ENCODE measurements at regions not wholly inside any gene's neighbourhood (a gene's known extent, or its start where the extent isn't known, plus 50 kb on each side); places are given as distances from the start of the nearest gene placed in this dataset.
"Not testable (repeated sequence)": the region's sequence is repeated elsewhere in the genome, so short reads cannot be mapped to it uniquely, and the experiment has no call there.

DNA sequence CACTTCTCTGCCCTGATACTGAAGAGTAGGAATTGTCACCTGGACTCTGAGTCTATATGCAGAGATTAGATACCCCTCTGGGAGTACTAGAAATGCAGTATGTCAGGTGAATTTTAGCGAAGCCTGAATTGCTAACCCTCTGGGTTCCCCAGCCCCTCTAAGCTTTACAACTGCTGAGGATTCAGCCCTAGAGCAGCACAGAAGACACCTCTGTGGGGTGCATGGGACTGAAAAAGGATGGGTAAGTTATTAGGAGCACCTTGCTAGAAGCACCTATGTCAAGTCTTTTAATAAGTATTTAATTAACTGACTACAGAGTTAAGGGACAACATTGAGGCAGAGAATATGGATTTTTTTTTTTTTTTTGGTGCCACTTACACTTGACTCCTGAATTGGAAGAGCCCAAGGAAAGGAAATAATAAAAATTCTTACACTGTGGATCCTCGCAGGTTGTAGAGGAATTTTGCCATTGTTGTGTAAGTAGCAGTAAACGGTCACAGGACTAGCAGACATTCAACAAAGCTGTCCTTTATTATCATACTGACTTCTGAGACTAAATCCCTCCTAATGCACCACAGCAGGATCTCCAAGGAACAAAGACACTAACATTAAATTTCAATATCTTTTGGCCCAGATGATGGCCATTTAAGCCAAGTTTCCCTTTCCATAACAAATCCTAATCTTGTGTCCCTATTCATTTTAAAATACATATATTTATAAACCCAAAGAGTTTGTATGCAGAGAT, 253.2 kb downstream of the ANKRD50 start:
- Histone ChIP-seq H3K9ac (ENCODE audit: insufficient read depth, low read length) (no peak overlapping the region), H2AFZ (ENCODE audit: low read length) (no peak overlapping the region), H3K4me1 (ENCODE audit: control insufficient read depth, extremely low read depth, insufficient read depth, low read length) (no peaks in the 10 kb centered on the region), H3K4me3 (replicated peaks in 1 of 4; ENCODE audit: control extremely low read depth in 1 of 4, insufficient read depth in 1 of 4, low read depth in 3 of 4, low read length in 4 of 4) (no peak overlapping the region), H3K79me2 (ENCODE audit: control insufficient read depth, insufficient read depth, low read length) (no peaks in the 10 kb centered on the region), H3K27ac (ENCODE audit: insufficient read depth, low read length) (no peak overlapping the region), H3K4me2 (ENCODE audit: extremely low read depth, insufficient read depth, low read length) (no peak overlapping the region), H3K9me3 (ENCODE audit: control insufficient read depth, insufficient read depth, low read depth, low read length) (no peaks in the 10 kb centered on the region), H3K36me3 (ENCODE audit: control insufficient read depth, insufficient read depth, low read length) (no peaks in the 10 kb centered on the region), H4K20me1 (ENCODE audit: control insufficient read depth, extremely low read depth, insufficient read depth, low read length) (no peaks in the 10 kb centered on the region), H3K27me3 (ENCODE audit: control insufficient read depth, insufficient read depth, low read length) (no peaks in the 10 kb centered on the region)
- no peak for TF ChIP-seq EZH2 (IDR thresholded peaks at IDR 0.05; ENCODE audit: low read length, missing control alignments)
- TF ChIP-seq, protein P1, sequence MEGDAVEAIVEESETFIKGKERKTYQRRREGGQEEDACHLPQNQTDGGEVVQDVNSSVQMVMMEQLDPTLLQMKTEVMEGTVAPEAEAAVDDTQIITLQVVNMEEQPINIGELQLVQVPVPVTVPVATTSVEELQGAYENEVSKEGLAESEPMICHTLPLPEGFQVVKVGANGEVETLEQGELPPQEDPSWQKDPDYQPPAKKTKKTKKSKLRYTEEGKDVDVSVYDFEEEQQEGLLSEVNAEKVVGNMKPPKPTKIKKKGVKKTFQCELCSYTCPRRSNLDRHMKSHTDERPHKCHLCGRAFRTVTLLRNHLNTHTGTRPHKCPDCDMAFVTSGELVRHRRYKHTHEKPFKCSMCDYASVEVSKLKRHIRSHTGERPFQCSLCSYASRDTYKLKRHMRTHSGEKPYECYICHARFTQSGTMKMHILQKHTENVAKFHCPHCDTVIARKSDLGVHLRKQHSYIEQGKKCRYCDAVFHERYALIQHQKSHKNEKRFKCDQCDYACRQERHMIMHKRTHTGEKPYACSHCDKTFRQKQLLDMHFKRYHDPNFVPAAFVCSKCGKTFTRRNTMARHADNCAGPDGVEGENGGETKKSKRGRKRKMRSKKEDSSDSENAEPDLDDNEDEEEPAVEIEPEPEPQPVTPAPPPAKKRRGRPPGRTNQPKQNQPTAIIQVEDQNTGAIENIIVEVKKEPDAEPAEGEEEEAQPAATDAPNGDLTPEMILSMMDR (conservative IDR thresholded peaks at IDR 0.05 in 1 of 2, IDR thresholded peaks at IDR 0.05 in 1 of 2; ENCODE audit: low read depth in 1 of 2, low read length in 2 of 2) = no peak
- no peak for DNase-seq (ENCODE audit: low read depth in 2 of 2)

DNA sequence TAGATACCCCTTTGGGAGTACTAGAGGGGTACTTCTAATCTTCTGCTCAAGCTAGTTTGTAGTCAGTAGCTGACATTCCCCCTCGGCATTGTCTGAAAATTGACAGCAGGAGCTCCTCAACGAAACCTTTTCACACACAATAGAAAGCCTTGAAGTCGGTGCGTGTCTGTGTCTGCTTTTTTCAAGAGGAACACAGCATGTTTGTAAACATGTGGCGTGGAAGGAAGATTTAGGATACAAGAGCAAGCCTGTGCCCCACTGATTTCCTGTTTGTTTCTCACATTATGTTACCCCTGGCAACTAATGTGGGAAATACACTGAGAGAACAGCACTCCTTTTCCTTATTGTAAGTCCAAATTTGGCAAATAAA, 252.6 kb downstream of the ANKRD50 start:
- Histone ChIP-seq H3K4me1 (ENCODE audit: control insufficient read depth, extremely low read depth, insufficient read depth, low read length) (no peaks in the 10 kb centered on the region), H3K27me3 (ENCODE audit: control insufficient read depth, insufficient read depth, low read length) (no peaks in the 10 kb centered on the region), H3K4me3 (replicated peaks in 1 of 4; ENCODE audit: control extremely low read depth in 1 of 4, insufficient read depth in 1 of 4, low read depth in 3 of 4, low read length in 4 of 4) (peak overlapping the region in 1 of 4 experiments; percentile 23), H3K36me3 (ENCODE audit: control insufficient read depth, insufficient read depth, low read length) (no peaks in the 10 kb centered on the region), H4K20me1 (ENCODE audit: control insufficient read depth, extremely low read depth, insufficient read depth, low read length) (no peaks in the 10 kb centered on the region), H3K9ac (ENCODE audit: insufficient read depth, low read length) (no peak overlapping the region), H3K9me3 (ENCODE audit: control insufficient read depth, insufficient read depth, low read depth, low read length) (no peaks in the 10 kb centered on the region), H3K79me2 (ENCODE audit: control insufficient read depth, insufficient read depth, low read length) (no peaks in the 10 kb centered on the region), H3K27ac (ENCODE audit: insufficient read depth, low read length) (no peak overlapping the region), H2AFZ (ENCODE audit: low read length) (peak overlapping the region; percentile 49), H3K4me2 (ENCODE audit: extremely low read depth, insufficient read depth, low read length) (peak overlapping the region; percentile 6)
- no peak for TF ChIP-seq EZH2 (IDR thresholded peaks at IDR 0.05; ENCODE audit: low read length, missing control alignments)
- TF ChIP-seq, protein P1 (conservative IDR thresholded peaks at IDR 0.05 in 1 of 2, IDR thresholded peaks at IDR 0.05 in 1 of 2; ENCODE audit: low read depth in 1 of 2, low read length in 2 of 2) = no peak
- peak in 1 of 2 donors; percentile 40 for DNase-seq (ENCODE audit: low read depth in 2 of 2)

DNA sequence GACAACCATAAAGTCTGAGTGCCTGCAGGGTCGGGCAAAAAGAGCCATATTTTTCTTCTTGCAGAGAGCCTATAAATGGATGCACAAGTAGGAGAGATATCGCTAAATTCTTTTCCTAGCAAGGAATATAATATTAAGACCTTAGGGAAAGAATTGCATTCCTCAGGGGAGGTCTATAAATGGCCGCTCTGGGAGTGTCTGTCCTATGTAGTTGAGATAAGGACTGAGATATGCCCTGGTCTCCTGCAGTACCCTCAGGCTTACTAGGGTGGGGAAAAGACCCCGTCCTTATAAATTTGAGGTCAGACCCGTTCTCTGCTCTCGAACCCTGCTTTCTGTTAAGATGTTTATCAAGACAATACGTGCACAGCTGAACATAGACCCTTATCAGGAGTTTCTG, 250.9 kb downstream of the ANKRD50 start:
- not testable (repeated sequence) for H3K4me3 ChIP-seq (replicated peaks in 1 of 4; ENCODE audit: control extremely low read depth in 1 of 4, insufficient read depth in 1 of 4, low read depth in 3 of 4, low read length in 4 of 4); H3K4me1 ChIP-seq (ENCODE audit: control insufficient read depth, extremely low read depth, insufficient read depth, low read length); H4K20me1 ChIP-seq (ENCODE audit: control insufficient read depth, extremely low read depth, insufficient read depth, low read length); H2AFZ ChIP-seq (ENCODE audit: low read length); H3K4me2 ChIP-seq (ENCODE audit: extremely low read depth, insufficient read depth, low read length); H3K27me3 ChIP-seq (ENCODE audit: control insufficient read depth, insufficient read depth, low read length); H3K9ac ChIP-seq (ENCODE audit: insufficient read depth, low read length); H3K27ac ChIP-seq (ENCODE audit: insufficient read depth, low read length); H3K36me3 ChIP-seq (ENCODE audit: control insufficient read depth, insufficient read depth, low read length); H3K9me3 ChIP-seq (ENCODE audit: control insufficient read depth, insufficient read depth, low read depth, low read length); H3K79me2 ChIP-seq (ENCODE audit: control insufficient read depth, insufficient read depth, low read length)
- peak in 1 of 2 donors; percentile 10 for DNase-seq (ENCODE audit: low read depth in 2 of 2)

Data from fibroblast of lung (primary cell).